HG03565 (cell line): ENCODE measurements at regions not wholly inside any gene's neighbourhood (a gene's known extent, or its start where the extent isn't known, plus 50 kb on each side); places are given as distances from the start of the nearest gene placed in this dataset.

Experiments
- ATAC-seq: cut with Tn5 transposase; IDR thresholded peaks from one replicate; pipeline ENCODE4 v1.9.1; 2021; ENCODE audit warnings: mild to moderate bottlenecking, moderate library complexity; ENCODE audit not compliant: unreplicated experiment

- no peak for ATAC-seq
Observed at GRCh38 chr18:78129260-78129659, 850.4 kb upstream of the SALL3 start.

- ATAC-seq = no peak
Observed at GRCh38 chr18:78130232-78131195, 849.1 kb upstream of the SALL3 start.

GRCh38 chr18:78133729-78134128 lies 845.9 kb upstream of the SALL3 start:
- no peak for ATAC-seq

GRCh38 chr18:78136986-78137385 lies 842.6 kb upstream of the SALL3 start:
- ATAC-seq = no peak

GRCh38 chr18:78138983-78139496 lies 840.6 kb upstream of the SALL3 start:
- no peak for ATAC-seq

GRCh38 chr18:78140294-78140693 lies 839.3 kb upstream of the SALL3 start:
- no peak for ATAC-seq

- no peak for ATAC-seq
Observed at GRCh38 chr18:78144669-78145068, 834.9 kb upstream of the SALL3 start.

GRCh38 chr18:78145096-78145495 lies 834.5 kb upstream of the SALL3 start:
- no peak for ATAC-seq

- no peak for ATAC-seq
Observed at GRCh38 chr18:78146136-78147085, 833.2 kb upstream of the SALL3 start.

- no peak for ATAC-seq
Observed at GRCh38 chr18:78150590-78150989, 829.0 kb upstream of the SALL3 start.

- ATAC-seq = no peak
Observed at GRCh38 chr18:78151234-78151633, 828.4 kb upstream of the SALL3 start.

- no peak for ATAC-seq
Observed at GRCh38 chr18:78151948-78152725, 827.5 kb upstream of the SALL3 start.

- no peak for ATAC-seq
Observed at GRCh38 chr18:78153362-78153761, 826.3 kb upstream of the SALL3 start.

- ATAC-seq = no peak
Observed at GRCh38 chr18:78154444-78154843, 825.2 kb upstream of the SALL3 start.

GRCh38 chr18:78154853-78155252 lies 824.8 kb upstream of the SALL3 start:
- ATAC-seq = no peak

GRCh38 chr18:78156466-78156865 lies 823.2 kb upstream of the SALL3 start:
- no peak for ATAC-seq

GRCh38 chr18:78158943-78159342 lies 820.7 kb upstream of the SALL3 start:
- ATAC-seq = no peak

GRCh38 chr18:78159397-78159796 lies 820.2 kb upstream of the SALL3 start:
- ATAC-seq = no peak

GRCh38 chr18:78160961-78161656 lies 818.5 kb upstream of the SALL3 start:
- no peak for ATAC-seq

GRCh38 chr18:78165525-78165924 lies 814.1 kb upstream of the SALL3 start:
- no peak for ATAC-seq
